ENCODE measurements at regions not wholly inside any gene's neighbourhood (a gene's known extent, or its start where the extent isn't known, plus 50 kb on each side); places are given as distances from the start of the nearest gene placed in this dataset.

DNA sequence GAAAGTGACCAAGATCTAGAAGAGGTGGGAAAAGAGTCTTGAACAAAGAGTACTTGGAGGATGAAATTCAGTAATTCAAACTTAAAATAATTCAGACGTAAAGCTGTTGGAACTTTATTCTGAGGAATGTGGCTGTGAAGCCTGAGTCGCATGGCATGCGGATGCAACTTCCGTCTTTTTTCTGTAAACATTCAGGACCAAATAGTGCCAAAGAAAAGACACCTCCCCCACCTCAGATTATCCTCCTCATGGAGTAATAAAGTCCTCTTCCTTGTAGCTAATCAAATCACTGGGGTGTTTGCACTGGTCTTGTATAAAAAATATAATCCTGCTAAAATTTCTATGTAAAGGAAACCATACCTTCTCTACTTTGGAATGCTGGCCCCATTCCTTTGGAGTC, 790.4 kb downstream of the TSN start:
- no peak for TF ChIP-seq CTCF (IDR thresholded peaks at IDR 0.05)
- Mint-ChIP-seq H3K27ac (ENCODE audit: unreplicated experiment) (no peak overlapping the region), H3K36me3 (ENCODE audit: low read depth) (no peaks in the 10 kb centered on the region), H3K9me3 (ENCODE audit: low read depth) (peaks cover 15% of the 10 kb centered on the region), H3K4me3 (ENCODE audit: unreplicated experiment) (no peak overlapping the region), H3K4me1 (ENCODE audit: low read depth) (no peaks in the 10 kb centered on the region), H3K27me3 (ENCODE audit: low read depth) (no peaks in the 10 kb centered on the region)
- no peak for DNase-seq (ENCODE audit: low spot score)

GRCh38 chr2:122562775-122563174, 807.3 kb downstream of the TSN start:
- no peaks in the 10 kb centered on the region for H3K4me1 Mint-ChIP-seq (ENCODE audit: low read depth)
- no peaks in the 10 kb centered on the region for H3K9me3 Mint-ChIP-seq (ENCODE audit: low read depth)
- no peak overlapping the region for H3K4me3 Mint-ChIP-seq (ENCODE audit: unreplicated experiment)
- TF ChIP-seq CTCF (IDR thresholded peaks at IDR 0.05): no peak
- no peak overlapping the region for H3K27ac Mint-ChIP-seq (ENCODE audit: unreplicated experiment)
- DNase-seq (ENCODE audit: low spot score): no peak
- no peaks in the 10 kb centered on the region for H3K27me3 Mint-ChIP-seq (ENCODE audit: low read depth)
- H3K36me3 Mint-ChIP-seq (ENCODE audit: low read depth): no peaks in the 10 kb centered on the region

- Mint-ChIP-seq H3K4me3 (ENCODE audit: unreplicated experiment) (no peak overlapping the region), H3K27ac (ENCODE audit: unreplicated experiment) (no peak overlapping the region), H3K4me1 (ENCODE audit: low read depth) (no peaks in the 10 kb centered on the region), H3K36me3 (ENCODE audit: low read depth) (no peaks in the 10 kb centered on the region), H3K27me3 (ENCODE audit: low read depth) (no peaks in the 10 kb centered on the region), H3K9me3 (ENCODE audit: low read depth) (no peaks in the 10 kb centered on the region)
- no peak for DNase-seq (ENCODE audit: low spot score)
- TF ChIP-seq CTCF (IDR thresholded peaks at IDR 0.05): no peak
Observed at GRCh38 chr2:122563781-122564180, 808.3 kb downstream of the TSN start.

DNA sequence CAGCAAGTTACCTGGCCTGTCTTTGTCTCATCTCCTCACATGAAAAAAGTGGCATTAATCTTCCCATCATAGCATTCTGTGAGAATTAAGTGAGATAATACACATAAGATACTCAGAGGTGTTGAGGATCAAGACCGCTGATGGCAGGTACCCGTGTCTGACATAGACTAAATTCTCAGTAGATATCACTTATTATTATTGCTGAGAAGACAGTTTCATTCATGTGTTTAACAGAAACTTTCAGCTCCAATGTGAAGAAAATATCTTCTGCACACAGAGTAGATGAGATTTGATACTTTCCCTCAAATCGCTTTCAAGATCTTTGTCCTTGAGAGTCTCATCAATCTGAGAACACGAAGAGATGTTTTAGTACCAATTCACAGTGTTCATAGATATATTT, 809.4 kb downstream of the TSN start:
- Mint-ChIP-seq H3K27me3 (ENCODE audit: low read depth) (no peaks in the 10 kb centered on the region), H3K27ac (ENCODE audit: unreplicated experiment) (no peak overlapping the region), H3K4me1 (ENCODE audit: low read depth) (no peaks in the 10 kb centered on the region), H3K9me3 (ENCODE audit: low read depth) (peaks cover 3% of the 10 kb centered on the region), H3K4me3 (ENCODE audit: unreplicated experiment) (no peak overlapping the region), H3K36me3 (ENCODE audit: low read depth) (no peaks in the 10 kb centered on the region)
- TF ChIP-seq CTCF (IDR thresholded peaks at IDR 0.05): no peak
- DNase-seq (ENCODE audit: low spot score): no peak

DNA sequence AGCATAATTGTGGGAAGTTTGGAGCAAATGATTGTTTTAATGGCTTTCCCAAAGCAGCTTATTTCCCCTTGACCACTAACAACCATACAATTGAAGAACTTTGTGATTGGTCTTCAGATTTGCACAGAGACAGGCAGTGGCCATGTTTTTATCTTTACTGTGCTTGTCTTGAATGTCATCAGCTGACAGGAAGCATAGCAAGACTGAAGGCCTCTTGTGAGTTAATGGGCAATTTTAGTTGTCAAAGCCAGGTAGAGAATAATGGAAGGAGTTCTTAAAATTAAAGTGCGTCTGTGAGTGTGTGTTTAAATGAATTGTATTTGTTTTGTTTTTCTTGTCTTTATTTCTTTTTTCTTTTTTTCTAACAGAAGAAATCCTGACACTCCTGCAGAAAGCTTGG, 809.9 kb downstream of the TSN start:
- TF ChIP-seq CTCF (IDR thresholded peaks at IDR 0.05): no peak
- no peak overlapping the region for H3K4me3 Mint-ChIP-seq (ENCODE audit: unreplicated experiment)
- H3K9me3 Mint-ChIP-seq (ENCODE audit: low read depth): peaks cover 3% of the 10 kb centered on the region
- no peak for DNase-seq (ENCODE audit: low spot score)
- H3K27ac Mint-ChIP-seq (ENCODE audit: unreplicated experiment): no peak overlapping the region
- H3K36me3 Mint-ChIP-seq (ENCODE audit: low read depth): no peaks in the 10 kb centered on the region
- H3K27me3 Mint-ChIP-seq (ENCODE audit: low read depth): no peaks in the 10 kb centered on the region
- no peaks in the 10 kb centered on the region for H3K4me1 Mint-ChIP-seq (ENCODE audit: low read depth)

All from chondrocyte (in vitro differentiated cells).